ENCODE measurements at regions not wholly inside any gene's neighbourhood (a gene's known extent, or its start where the extent isn't known, plus 50 kb on each side); places are given as distances from the start of the nearest gene placed in this dataset.

GRCh38 chr4:180827232-180828009, 1415.8 kb upstream of the TENM3 start:
- no peak overlapping the region for H3K4me3 ChIP-seq (IDR thresholded peaks at IDR 0.05; ENCODE audit: insufficient read depth, low read depth, low read length)
- no peak overlapping the region; the same call in 1 of the 2 replicates for H3K4me2 ChIP-seq
- H3K27ac ChIP-seq = no peak overlapping the region
- H3K27me3 ChIP-seq (ENCODE audit: insufficient read depth, low read depth) = no peaks in the 10 kb centered on the region
- TF ChIP-seq CTCF (conservative IDR thresholded peaks at IDR 0.05; ENCODE audit: low read depth, low read length) = no peak
- H2AFZ ChIP-seq (ENCODE audit: low read depth) = 0 out of 2 replicates have a peak overlapping the region, but pooled peaks have one; percentile 14
- H3K36me3 ChIP-seq (ENCODE audit: insufficient read depth) = no peaks in the 10 kb centered on the region
- H3K79me2 ChIP-seq (ENCODE audit: insufficient read depth, low read depth) = no peaks in the 10 kb centered on the region
- no peaks in the 10 kb centered on the region for H4K20me1 ChIP-seq (ENCODE audit: insufficient read depth)
- peaks cover 18% of the 10 kb centered on the region for H3K4me1 ChIP-seq (ENCODE audit: low read depth, poor library complexity, severe bottlenecking)
- H3K9ac ChIP-seq = no peak overlapping the region

GRCh38 chr4:180828455-180829018, 1414.7 kb upstream of the TENM3 start:
- H3K4me2 ChIP-seq = peak overlapping the region; percentile 2; the same call in 1 of the 2 replicates
- no peak overlapping the region for H3K9ac ChIP-seq
- H3K4me1 ChIP-seq (ENCODE audit: low read depth, poor library complexity, severe bottlenecking) = peaks cover 18% of the 10 kb centered on the region
- H3K4me3 ChIP-seq (IDR thresholded peaks at IDR 0.05; ENCODE audit: insufficient read depth, low read depth, low read length) = no peak overlapping the region
- H2AFZ ChIP-seq (ENCODE audit: low read depth) = 0 out of 2 replicates have a peak overlapping the region, but pooled peaks have one; percentile 26
- peak; percentile 88 for TF ChIP-seq CTCF (conservative IDR thresholded peaks at IDR 0.05; ENCODE audit: low read depth, low read length)
- H3K36me3 ChIP-seq (ENCODE audit: insufficient read depth) = no peaks in the 10 kb centered on the region
- H3K27me3 ChIP-seq (ENCODE audit: insufficient read depth, low read depth) = no peaks in the 10 kb centered on the region
- H4K20me1 ChIP-seq (ENCODE audit: insufficient read depth) = no peaks in the 10 kb centered on the region
- H3K27ac ChIP-seq = no peak overlapping the region
- no peaks in the 10 kb centered on the region for H3K79me2 ChIP-seq (ENCODE audit: insufficient read depth, low read depth)

GRCh38 chr4:180832073-180832472, 1411.1 kb upstream of the TENM3 start:
- peak; percentile 41 for TF ChIP-seq CTCF (conservative IDR thresholded peaks at IDR 0.05; ENCODE audit: low read depth, low read length)
- Histone ChIP-seq H3K27ac (no peak overlapping the region), H3K27me3 (ENCODE audit: insufficient read depth, low read depth) (no peaks in the 10 kb centered on the region), H3K4me2 (no peak overlapping the region), H3K79me2 (ENCODE audit: insufficient read depth, low read depth) (no peaks in the 10 kb centered on the region), H3K36me3 (ENCODE audit: insufficient read depth) (no peaks in the 10 kb centered on the region), H3K9ac (no peak overlapping the region), H3K4me1 (ENCODE audit: low read depth, poor library complexity, severe bottlenecking) (peaks cover 17% of the 10 kb centered on the region), H4K20me1 (ENCODE audit: insufficient read depth) (no peaks in the 10 kb centered on the region), H2AFZ (ENCODE audit: low read depth) (no peak overlapping the region), H3K4me3 (IDR thresholded peaks at IDR 0.05; ENCODE audit: insufficient read depth, low read depth, low read length) (no peak overlapping the region)

GRCh38 chr4:180840142-180840541, 1403.1 kb upstream of the TENM3 start:
- H3K27me3 ChIP-seq (ENCODE audit: insufficient read depth, low read depth) = no peaks in the 10 kb centered on the region
- H3K4me2 ChIP-seq = no peak overlapping the region
- no peak overlapping the region for H3K9ac ChIP-seq
- TF ChIP-seq CTCF (conservative IDR thresholded peaks at IDR 0.05; ENCODE audit: low read depth, low read length) = no peak
- H3K36me3 ChIP-seq (ENCODE audit: insufficient read depth) = no peaks in the 10 kb centered on the region
- no peaks in the 10 kb centered on the region for H4K20me1 ChIP-seq (ENCODE audit: insufficient read depth)
- H3K79me2 ChIP-seq (ENCODE audit: insufficient read depth, low read depth) = no peaks in the 10 kb centered on the region
- no peaks in the 10 kb centered on the region for H3K4me1 ChIP-seq (ENCODE audit: low read depth, poor library complexity, severe bottlenecking)
- no peak overlapping the region for H3K27ac ChIP-seq
- no peak overlapping the region for H2AFZ ChIP-seq (ENCODE audit: low read depth)
- no peak overlapping the region for H3K4me3 ChIP-seq (IDR thresholded peaks at IDR 0.05; ENCODE audit: insufficient read depth, low read depth, low read length)

Measured in KMS-11 (cell line).